Tibial artery (tissue), 4 donors: ENCODE measurements at regions not wholly inside any gene's neighbourhood (a gene's known extent, or its start where the extent isn't known, plus 50 kb on each side); places are given as distances from the start of the nearest gene placed in this dataset.

Experiments
- DNase-seq, 2 donors: peaks; one replicate each; pipeline ENCODE4 v3.0.0-alpha.2; 2019
- H3K27ac ChIP-seq, 2 donors: fragments of 200-600 bp; sonication (generic) in 1 of 2; 1 replicate in 1 of 2; 2 replicates in 1 of 2; pipeline ENCODE4 v1.5.1; 2018 to 2019; ENCODE audit warnings: mild to moderate bottlenecking in 1 of 2
- H3K27me3 ChIP-seq, 2 donors: fragments of 200-600 bp; sonication (generic) in 1 of 2; one replicate each; pipeline versions ENCODE4 v1.5.1 to v1.6.0; 2016 to 2019
- H3K36me3 ChIP-seq, 3 donors: fragments of 200-600 bp; sonication (generic) in 2 of 3; one replicate each; pipeline ENCODE4 v1.5.1; 2016 to 2019; ENCODE audit warnings: mild to moderate bottlenecking in 2 of 3
- H3K4me1 ChIP-seq, 4 donors: fragments of 200-600 bp; sonication (generic) in 2 of 4; 1 replicate in 3 of 4; 2 replicates in 1 of 4; pipeline ENCODE4 v1.5.1; 2016 to 2019
- H3K4me3 ChIP-seq, 2 donors: fragments of 200-600 bp; sonication (generic) in 1 of 2; 1 replicate in 1 of 2; 2 replicates in 1 of 2; pipeline ENCODE4 v1.5.1; 2018 to 2019; ENCODE audit warnings: mild to moderate bottlenecking in 2 of 2
- H3K9me3 ChIP-seq, 3 donors: fragments of 200-600 bp; sonication (generic) in 1 of 3; one replicate each; pipeline ENCODE4 v1.5.1; 2016 to 2019
- CTCF ChIP-seq, 2 experiments: fragments of 200-600 bp in 1 of 2; fragments of 450-650 bp in 1 of 2; IDR thresholded peaks; one replicate each; pipeline ENCODE4 v1.5.1; 2017 to 2019; ENCODE audit warnings: antibody characterized with exemption in 2 of 2, mild to moderate bottlenecking in 1 of 2, moderate library complexity in 1 of 2
- intact Hi-C: fragments of 100-400 bp; cut with DNase I; formaldehyde crosslinking; loops from one replicate; pipeline ENCODE4 v1.15.0; 2023; ENCODE audit warnings: low total_unique reads

- Histone ChIP-seq H3K4me1 (no peaks in the 10 kb centered on the region), H3K27me3 (no peaks in the 10 kb centered on the region), H3K9me3 (no peaks in the 10 kb centered on the region), H3K27ac (no peak overlapping the region), H3K36me3 (no peaks in the 10 kb centered on the region), H3K4me3 (no peak overlapping the region)
- intact Hi-C loops = no loop called here
- DNase-seq = no peak
- TF ChIP-seq CTCF (IDR thresholded peaks at IDR 0.05) = no peak
Observed at GRCh38 chr3:181906338-181906737, 194.6 kb downstream of the SOX2 start.

DNA sequence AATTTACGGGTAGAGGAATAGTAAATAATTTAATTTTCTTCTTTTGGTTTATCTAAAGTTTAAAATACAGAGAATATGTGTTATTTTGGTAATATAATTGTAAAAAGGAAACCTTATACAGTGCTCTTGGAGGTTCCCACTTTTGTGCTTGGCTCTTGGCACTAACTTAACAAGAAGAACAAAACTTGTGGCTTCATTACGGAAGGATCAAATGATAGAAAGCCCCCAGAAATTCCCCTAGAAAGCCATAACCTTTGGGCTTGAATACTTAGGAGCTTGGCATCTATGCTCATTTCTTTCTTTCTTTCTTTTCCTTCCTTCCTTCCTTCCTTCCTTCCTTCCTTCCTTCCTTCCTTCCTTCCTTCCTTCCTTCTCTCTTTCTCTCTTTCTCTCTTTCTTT, 197.5 kb downstream of the SOX2 start:
- Histone ChIP-seq H3K4me3 (no peak overlapping the region), H3K4me1 (no peaks in the 10 kb centered on the region), H3K36me3 (no peaks in the 10 kb centered on the region), H3K27ac (no peak overlapping the region), H3K27me3 (no peaks in the 10 kb centered on the region), H3K9me3 (no peaks in the 10 kb centered on the region)
- no peak for DNase-seq
- TF ChIP-seq CTCF (IDR thresholded peaks at IDR 0.05) = no peak
- intact Hi-C loops = no loop called here

DNA sequence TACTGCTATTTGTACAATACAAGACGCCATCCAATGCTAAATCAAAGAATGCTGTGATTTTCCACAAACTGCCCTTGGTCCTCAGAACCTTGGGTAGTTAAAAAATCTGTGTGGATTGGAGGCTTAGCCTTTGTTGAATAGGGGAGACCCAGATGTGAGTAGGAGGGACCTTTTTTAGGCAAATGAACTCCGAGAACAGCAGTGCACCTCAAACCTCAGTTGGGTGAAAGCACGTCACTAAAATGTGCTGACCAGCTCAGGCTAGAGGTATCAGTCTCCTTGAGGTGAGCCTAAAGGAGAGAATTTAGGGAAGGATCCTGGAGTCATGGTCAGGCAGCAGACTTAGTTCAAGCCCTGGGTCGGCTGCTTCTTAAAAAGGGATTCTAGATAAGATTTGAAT, 200.7 kb downstream of the SOX2 start:
- no peak for TF ChIP-seq CTCF (IDR thresholded peaks at IDR 0.05)
- intact Hi-C loops = no loop called here
- Histone ChIP-seq H3K27me3 (no peaks in the 10 kb centered on the region), H3K4me1 (no peaks in the 10 kb centered on the region), H3K4me3 (no peak overlapping the region), H3K36me3 (no peaks in the 10 kb centered on the region), H3K27ac (no peak overlapping the region), H3K9me3 (no peaks in the 10 kb centered on the region)
- no peak for DNase-seq

- no peak overlapping the region for H3K27ac ChIP-seq
- no peaks in the 10 kb centered on the region for H3K36me3 ChIP-seq
- DNase-seq = no peak
- H3K9me3 ChIP-seq = no peaks in the 10 kb centered on the region
- no peak for TF ChIP-seq CTCF (IDR thresholded peaks at IDR 0.05)
- H3K4me1 ChIP-seq = no peaks in the 10 kb centered on the region
- intact Hi-C loops = no loop called here
- no peaks in the 10 kb centered on the region for H3K27me3 ChIP-seq
- H3K4me3 ChIP-seq = no peak overlapping the region
Observed at GRCh38 chr3:181913254-181913653, 201.5 kb downstream of the SOX2 start.

- H3K27me3 ChIP-seq = no peaks in the 10 kb centered on the region
- DNase-seq = no peak
- no peak overlapping the region for H3K4me3 ChIP-seq
- no peaks in the 10 kb centered on the region for H3K4me1 ChIP-seq
- no peak for TF ChIP-seq CTCF (IDR thresholded peaks at IDR 0.05)
- no peaks in the 10 kb centered on the region for H3K36me3 ChIP-seq
- no peak overlapping the region for H3K27ac ChIP-seq
- no peaks in the 10 kb centered on the region for H3K9me3 ChIP-seq
- intact Hi-C loops = no loop called here
Observed at GRCh38 chr3:181915551-181915950, 203.8 kb downstream of the SOX2 start.

GRCh38 chr3:181916013-181916412, 204.3 kb downstream of the SOX2 start:
- intact Hi-C loops = no loop called here
- Histone ChIP-seq H3K4me1 (no peaks in the 10 kb centered on the region), H3K36me3 (no peaks in the 10 kb centered on the region), H3K27me3 (no peaks in the 10 kb centered on the region), H3K9me3 (no peaks in the 10 kb centered on the region), H3K4me3 (no peak overlapping the region), H3K27ac (no peak overlapping the region)
- no peak for TF ChIP-seq CTCF (IDR thresholded peaks at IDR 0.05)
- DNase-seq = no peak
